Smooth muscle cell (in vitro differentiated cells): ENCODE measurements at regions not wholly inside any gene's neighbourhood (a gene's known extent, or its start where the extent isn't known, plus 50 kb on each side); places are given as distances from the start of the nearest gene placed in this dataset.

Experiments
- DNase-seq: peaks from one replicate; lab custom pipeline; 2025; ENCODE audit not compliant: unreplicated experiment; lab: John Stamatoyannopoulos, UW
- H2AFZ ChIP-seq: fragments of 200-600 bp; sonication (generic); 2 replicates; pipeline ENCODE4 v1.6.0; 2016; ENCODE audit warnings: antibody characterized with exemption, low read depth, mild to moderate bottlenecking
- H3F3A ChIP-seq: fragments of 200-600 bp; sonication (generic); 2 replicates; pipeline ENCODE4 v1.6.0; 2017; ENCODE audit warnings: antibody characterized with exemption, low read depth
- H3K27ac ChIP-seq: fragments of 200-600 bp; sonication (generic); 2 replicates; pipeline ENCODE4 v1.5.1; 2016; ENCODE audit warnings: low read depth, mild to moderate bottlenecking
- H3K27me3 ChIP-seq: fragments of 200-600 bp; sonication (generic); 2 replicates; pipeline ENCODE4 v1.6.1; 2016; ENCODE audit warnings: low read depth, mild to moderate bottlenecking
- H3K36me3 ChIP-seq: fragments of 200-600 bp; sonication (generic); 2 replicates; pipeline ENCODE4 v1.5.1; 2016; ENCODE audit warnings: low read depth
- H3K4me1 ChIP-seq: fragments of 200-600 bp; sonication (generic); 2 replicates; pipeline ENCODE4 v1.5.1; 2016; ENCODE audit warnings: low read depth
- H3K4me2 ChIP-seq: fragments of 200-600 bp; sonication (generic); 2 replicates; pipeline ENCODE4 v1.6.0; 2016; ENCODE audit warnings: mild to moderate bottlenecking
- H3K4me3 ChIP-seq: fragments of 200-600 bp; sonication (generic); 2 replicates; pipeline ENCODE4 v1.5.1; 2016; ENCODE audit warnings: mild to moderate bottlenecking
- H3K79me2 ChIP-seq: fragments of 200-600 bp; sonication (generic); 2 replicates; pipeline ENCODE4 v1.6.0; 2016; ENCODE audit warnings: low read depth, mild to moderate bottlenecking
- H3K9ac ChIP-seq: fragments of 200-600 bp; sonication (generic); 2 replicates; pipeline ENCODE4 v1.6.0; 2016; ENCODE audit warnings: low read depth
- H3K9me3 ChIP-seq: fragments of 200-600 bp; sonication (generic); replicated peaks from 2 replicates; pipeline ENCODE4 v1.5.1; 2016; ENCODE audit warnings: low read depth
- H4K20me1 ChIP-seq: fragments of 200-600 bp; sonication (generic); 2 replicates; pipeline ENCODE4 v1.6.0; 2016; ENCODE audit warnings: low read depth
- WGBS: methylation state at CpG from one replicate; pipeline ENCODE4 v1.1.7; 2016; ENCODE audit warnings: low lambda C conversion rate; 5-methylcytosine and 5-hydroxymethylcytosine counted together
- TF ChIP-seq, protein P1 (sequence below): fragments of 200-600 bp; sonication (generic); IDR thresholded peaks from 2 replicates; pipeline ENCODE4 v1.5.1; 2017; ENCODE audit warnings: borderline replicate concordance, mild to moderate bottlenecking, antibody characterized with exemption; ENCODE audit not compliant: insufficient read depth, poor library complexity, severe bottlenecking

DNA sequence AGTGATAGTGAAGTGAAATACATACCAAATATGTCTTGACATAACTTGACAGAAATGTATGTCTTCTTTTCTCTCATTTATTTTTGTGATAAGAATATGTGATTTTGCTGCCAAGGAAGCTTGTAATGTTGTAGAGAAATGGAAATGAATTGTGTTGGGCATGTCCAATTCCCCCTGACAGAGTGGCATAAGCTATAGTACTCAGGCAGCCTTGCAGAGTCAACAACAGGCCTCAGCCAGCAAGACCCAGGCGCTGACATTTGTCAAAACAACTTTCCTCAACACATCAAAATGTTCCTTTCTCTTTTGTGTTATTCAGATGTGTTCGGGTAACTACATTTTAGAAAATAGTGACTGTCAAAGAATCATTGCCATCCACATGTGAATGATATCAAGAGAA, 538.1 kb upstream of the ATP11B start:
- H3K79me2 ChIP-seq: no peaks in the 10 kb centered on the region
- peaks cover 19% of the 10 kb centered on the region for H3K4me1 ChIP-seq
- no peaks in the 10 kb centered on the region for H3K9me3 ChIP-seq
- no peak overlapping the region for H3K27ac ChIP-seq
- no peak overlapping the region for H3K4me3 ChIP-seq
- H3K27me3 ChIP-seq: peaks cover 35% of the 10 kb centered on the region
- no peaks in the 10 kb centered on the region for H4K20me1 ChIP-seq
- no peaks in the 10 kb centered on the region for H3K36me3 ChIP-seq
- TF ChIP-seq, protein P1, sequence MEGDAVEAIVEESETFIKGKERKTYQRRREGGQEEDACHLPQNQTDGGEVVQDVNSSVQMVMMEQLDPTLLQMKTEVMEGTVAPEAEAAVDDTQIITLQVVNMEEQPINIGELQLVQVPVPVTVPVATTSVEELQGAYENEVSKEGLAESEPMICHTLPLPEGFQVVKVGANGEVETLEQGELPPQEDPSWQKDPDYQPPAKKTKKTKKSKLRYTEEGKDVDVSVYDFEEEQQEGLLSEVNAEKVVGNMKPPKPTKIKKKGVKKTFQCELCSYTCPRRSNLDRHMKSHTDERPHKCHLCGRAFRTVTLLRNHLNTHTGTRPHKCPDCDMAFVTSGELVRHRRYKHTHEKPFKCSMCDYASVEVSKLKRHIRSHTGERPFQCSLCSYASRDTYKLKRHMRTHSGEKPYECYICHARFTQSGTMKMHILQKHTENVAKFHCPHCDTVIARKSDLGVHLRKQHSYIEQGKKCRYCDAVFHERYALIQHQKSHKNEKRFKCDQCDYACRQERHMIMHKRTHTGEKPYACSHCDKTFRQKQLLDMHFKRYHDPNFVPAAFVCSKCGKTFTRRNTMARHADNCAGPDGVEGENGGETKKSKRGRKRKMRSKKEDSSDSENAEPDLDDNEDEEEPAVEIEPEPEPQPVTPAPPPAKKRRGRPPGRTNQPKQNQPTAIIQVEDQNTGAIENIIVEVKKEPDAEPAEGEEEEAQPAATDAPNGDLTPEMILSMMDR: no peak
- no peak for DNase-seq
- no peaks in the 10 kb centered on the region for H3F3A ChIP-seq
- H3K4me2 ChIP-seq: no peak overlapping the region
- no peak overlapping the region for H2AFZ ChIP-seq
- no peak overlapping the region for H3K9ac ChIP-seq
- 85% methylated on average over 2 of the region's 2 CpGs for WGBS

DNA sequence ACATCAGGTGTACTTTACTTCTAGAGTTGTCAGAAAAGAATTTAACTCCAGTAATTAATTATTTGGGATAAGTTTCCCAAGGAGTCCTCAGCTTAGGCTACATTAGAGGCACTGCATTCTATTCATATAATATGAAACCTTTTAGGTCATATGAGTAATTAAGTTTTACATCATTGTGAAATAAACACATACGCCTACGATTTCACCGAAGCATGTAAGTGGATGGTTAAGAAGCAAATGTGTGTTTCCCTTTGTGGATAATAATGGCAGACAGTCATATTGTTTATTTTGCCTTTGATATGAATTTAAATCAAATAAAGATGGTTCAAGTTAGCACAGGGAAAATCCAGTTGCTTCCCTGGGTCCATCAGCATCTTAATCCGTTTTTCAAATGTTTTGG, 535.9 kb upstream of the ATP11B start:
- TF ChIP-seq, protein P1: no peak
- no peaks in the 10 kb centered on the region for H3K79me2 ChIP-seq
- no peak overlapping the region for H3K4me2 ChIP-seq
- H3K36me3 ChIP-seq: no peaks in the 10 kb centered on the region
- H3K27ac ChIP-seq: no peak overlapping the region
- no peaks in the 10 kb centered on the region for H4K20me1 ChIP-seq
- DNase-seq: no peak
- H2AFZ ChIP-seq: no peak overlapping the region
- H3K9me3 ChIP-seq: no peaks in the 10 kb centered on the region
- no peak overlapping the region for H3K4me3 ChIP-seq
- H3K4me1 ChIP-seq: peaks cover 20% of the 10 kb centered on the region
- H3F3A ChIP-seq: no peaks in the 10 kb centered on the region
- H3K27me3 ChIP-seq: peaks cover 50% of the 10 kb centered on the region
- no peak overlapping the region for H3K9ac ChIP-seq
- 82% methylated on average over 4 of the region's 4 CpGs for WGBS

DNA sequence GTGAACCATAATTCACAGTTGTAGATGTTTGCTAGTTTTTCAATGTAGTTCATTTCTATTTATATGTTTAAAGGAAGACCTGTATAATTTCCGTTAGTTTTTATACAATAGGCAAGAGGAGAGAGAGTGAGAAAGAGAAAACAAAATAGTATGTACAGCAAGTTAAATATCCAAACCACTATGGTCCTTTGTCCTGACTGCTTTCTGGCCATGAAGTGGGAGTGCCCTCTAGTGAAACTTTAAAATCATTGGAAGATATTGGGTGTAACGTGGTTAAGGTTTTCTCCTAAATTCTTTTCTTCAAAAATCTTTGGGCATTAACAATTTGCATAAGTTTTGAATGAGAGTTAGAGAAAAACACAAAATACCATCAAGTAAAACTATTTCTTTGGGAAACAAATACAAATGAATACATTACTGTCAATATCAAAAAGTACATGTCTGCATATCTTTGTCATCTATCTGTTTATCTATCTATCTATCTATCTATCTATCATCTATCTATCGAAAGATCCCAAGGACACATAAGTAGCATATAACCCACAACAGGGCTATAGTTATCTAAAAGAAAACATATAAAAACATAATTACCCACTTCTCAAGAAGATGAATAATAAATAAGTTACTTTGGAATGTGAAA, 534.6 kb upstream of the ATP11B start:
- Histone ChIP-seq H3K36me3 (no peaks in the 10 kb centered on the region), H3F3A (no peaks in the 10 kb centered on the region), H3K27me3 (peaks cover 45% of the 10 kb centered on the region), H3K27ac (no peak overlapping the region), H3K4me1 (peaks cover 20% of the 10 kb centered on the region), H2AFZ (no peak overlapping the region), H3K9me3 (no peaks in the 10 kb centered on the region), H3K79me2 (no peaks in the 10 kb centered on the region), H3K4me3 (no peak overlapping the region), H4K20me1 (no peaks in the 10 kb centered on the region), H3K9ac (no peak overlapping the region), H3K4me2 (no peak overlapping the region)
- WGBS: 18% methylated on average over 3 of the region's 3 CpGs
- TF ChIP-seq, protein P1: peak; percentile 70
- DNase-seq: no peak

DNA sequence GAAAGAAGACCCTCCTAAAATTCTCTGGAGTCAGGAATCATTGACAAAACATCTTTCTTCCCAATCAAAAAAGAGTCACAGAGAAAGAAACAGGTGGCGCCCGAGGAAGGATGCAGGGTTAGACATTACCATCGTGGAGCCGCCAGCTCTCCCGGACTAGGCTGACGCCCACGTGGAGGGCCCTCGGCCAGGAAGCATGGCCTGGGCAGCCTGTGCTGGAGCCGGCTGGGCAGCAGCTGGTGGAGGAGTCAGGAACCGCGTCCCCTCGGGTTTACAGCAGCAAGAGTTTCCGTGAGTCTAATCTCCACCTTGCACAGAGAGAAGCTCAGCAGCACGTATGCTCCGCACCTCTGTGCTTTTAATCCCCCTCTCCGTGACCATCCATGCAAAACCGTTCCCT, 533.7 kb upstream of the ATP11B start:
- H2AFZ ChIP-seq: no peak overlapping the region
- H3K4me2 ChIP-seq: no peak overlapping the region
- H3K4me3 ChIP-seq: no peak overlapping the region
- no peak overlapping the region for H3K27ac ChIP-seq
- no peaks in the 10 kb centered on the region for H3F3A ChIP-seq
- no peaks in the 10 kb centered on the region for H3K79me2 ChIP-seq
- H3K9me3 ChIP-seq: no peaks in the 10 kb centered on the region
- 62% methylated on average over 17 of the region's 17 CpGs for WGBS
- no peaks in the 10 kb centered on the region for H3K36me3 ChIP-seq
- peaks cover 20% of the 10 kb centered on the region for H3K4me1 ChIP-seq
- H4K20me1 ChIP-seq: no peaks in the 10 kb centered on the region
- H3K27me3 ChIP-seq: peaks cover 38% of the 10 kb centered on the region
- TF ChIP-seq, protein P1: no peak
- no peak overlapping the region for H3K9ac ChIP-seq
- no peak for DNase-seq
